Dedifferentiated amniotic fluid mesenchymal stem cell (primary cell): ENCODE measurements at regions not wholly inside any gene's neighbourhood (a gene's known extent, or its start where the extent isn't known, plus 50 kb on each side); places are given as distances from the start of the nearest gene placed in this dataset.
"Not testable (repeated sequence)": the region's sequence is repeated elsewhere in the genome, so short reads cannot be mapped to it uniquely, and the experiment has no call there.

Experiments
- DNase-seq: peaks from one replicate; pipeline ENCODE4 v3.0.0-alpha.2; 2016; ENCODE audit errors: extremely low spot score

GRCh38 chr2:136286423-136286822 is 168.5 kb upstream of the CXCR4 start:
- no peak for DNase-seq

DNA sequence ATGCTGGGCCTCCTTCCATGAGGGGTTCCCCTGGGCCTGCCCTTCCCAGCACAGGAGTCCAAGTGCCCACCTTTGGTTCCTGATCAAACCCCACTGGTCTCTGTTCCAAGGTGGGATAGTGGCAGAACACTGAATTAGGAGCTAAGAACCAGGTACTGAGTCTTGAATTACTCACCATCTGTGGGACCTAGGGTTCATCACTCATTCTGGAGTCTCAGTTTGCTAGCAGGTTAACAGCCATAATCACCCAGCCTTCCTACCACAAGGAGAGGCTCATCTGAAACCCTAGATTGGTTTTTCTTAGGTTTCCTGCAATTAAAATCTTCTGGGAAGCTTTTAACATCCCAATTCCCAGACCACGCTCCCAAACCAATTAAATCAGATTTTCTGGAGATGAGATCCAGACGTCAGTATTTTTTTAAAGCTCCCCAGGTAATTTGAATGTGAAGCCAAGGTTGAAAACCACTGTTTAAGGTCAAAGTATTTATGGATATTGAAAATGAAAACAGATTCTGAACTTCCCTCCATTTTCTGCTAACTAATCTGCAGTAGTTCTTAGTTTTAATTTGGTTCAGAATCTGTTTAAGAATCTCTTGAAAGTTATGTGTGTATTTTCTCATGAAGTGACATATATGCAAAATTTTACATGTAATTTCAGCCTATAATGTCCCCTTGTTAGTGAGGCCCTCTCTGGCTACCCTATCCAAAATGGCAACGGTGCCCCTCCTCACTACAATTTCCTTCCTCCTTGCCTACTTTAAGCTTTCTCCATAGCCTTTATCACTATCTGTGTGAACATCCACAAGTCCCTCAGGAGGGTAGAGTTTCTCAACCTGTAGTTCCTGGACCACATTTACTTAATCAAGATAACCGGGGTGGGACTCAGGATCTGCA is 166.5 kb upstream of the CXCR4 start:
- no peak for DNase-seq

DNA sequence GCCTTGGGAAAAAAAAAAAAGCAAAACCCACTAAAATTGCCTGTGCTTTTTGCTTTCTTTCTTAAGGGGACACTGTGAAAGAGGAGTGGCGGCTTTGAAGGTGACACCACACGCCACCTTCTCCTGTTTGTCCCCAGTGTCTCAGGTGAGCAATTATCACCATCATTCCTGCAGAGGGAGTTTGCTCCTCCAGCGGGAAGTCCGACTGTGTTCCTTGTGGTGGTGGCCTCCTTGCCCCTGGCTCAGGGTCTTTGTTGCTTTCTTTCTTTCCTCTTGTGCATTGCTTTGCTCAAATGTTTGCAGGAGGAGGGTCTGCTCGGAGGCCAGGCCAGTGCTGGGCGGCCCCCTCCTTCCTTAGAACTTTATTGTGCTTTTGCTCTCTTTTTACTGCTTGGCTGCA is 164.3 kb upstream of the CXCR4 start:
- DNase-seq, result no peak

GRCh38 chr2:136281281-136282114 is 163.5 kb upstream of the CXCR4 start:
- DNase-seq, result no peak

- DNase-seq, result not testable (repeated sequence)
Observed at GRCh38 chr2:136266346-136266745, 148.4 kb upstream of the CXCR4 start.

DNA sequence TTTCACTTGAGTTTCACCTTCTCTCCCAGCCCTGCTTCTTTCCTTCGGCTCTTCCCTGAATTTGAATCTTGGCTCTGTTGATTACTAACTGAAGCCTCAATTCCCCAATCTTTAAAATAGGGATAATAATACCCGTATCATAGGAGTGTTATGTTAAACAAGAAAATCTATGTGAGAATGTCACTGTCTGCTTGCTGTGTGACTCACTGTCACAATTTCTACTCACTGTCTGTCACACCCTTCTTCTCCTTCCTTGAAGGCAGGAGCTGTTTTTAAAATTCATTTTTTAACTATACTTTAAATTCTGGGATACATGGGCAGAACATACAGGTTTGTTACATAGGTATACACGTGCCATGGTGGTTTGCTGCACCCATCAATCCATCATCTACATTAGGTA is 141.6 kb upstream of the CXCR4 start:
- DNase-seq, result no peak

GRCh38 chr2:136257893-136258292 is 139.9 kb upstream of the CXCR4 start:
- no peak for DNase-seq

DNA sequence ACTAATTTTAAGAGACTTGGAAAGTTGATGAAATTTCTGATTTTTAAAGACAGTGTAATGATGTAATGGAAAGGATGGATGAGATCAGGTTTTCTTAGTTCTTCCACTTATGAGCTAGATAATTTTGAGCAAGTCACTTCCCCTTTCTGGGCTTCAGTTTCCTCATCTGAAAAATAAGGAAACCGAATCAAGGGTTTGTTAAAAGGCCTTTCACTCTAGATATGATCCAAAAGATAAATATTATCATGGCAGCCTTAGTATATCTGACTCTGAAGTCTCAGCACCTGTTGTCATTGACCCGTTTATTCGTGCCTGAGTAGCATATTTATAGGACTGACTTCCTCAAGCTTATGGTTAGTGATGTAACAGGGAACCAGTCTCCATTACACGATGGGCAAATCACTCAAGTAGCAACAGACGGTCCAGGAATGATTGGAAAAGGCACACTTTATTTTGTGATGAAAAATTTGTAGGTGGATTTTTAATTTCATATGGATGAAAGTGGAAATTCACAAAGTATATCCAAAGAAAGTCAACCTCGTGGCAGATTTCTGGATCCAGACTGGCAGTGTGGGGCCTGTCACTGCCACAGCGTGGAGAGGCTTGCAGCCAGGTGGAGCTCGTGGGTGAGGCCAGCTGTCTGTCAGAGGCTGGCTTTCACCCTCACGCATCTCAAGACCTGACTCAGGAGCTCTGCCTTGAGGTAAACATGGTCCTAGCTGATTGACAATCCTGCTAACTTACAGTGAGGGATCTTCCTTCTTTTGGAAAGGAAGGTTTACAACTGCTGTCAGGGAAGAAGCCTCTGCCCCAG is 137.9 kb upstream of the CXCR4 start:
- DNase-seq, result no peak

DNA sequence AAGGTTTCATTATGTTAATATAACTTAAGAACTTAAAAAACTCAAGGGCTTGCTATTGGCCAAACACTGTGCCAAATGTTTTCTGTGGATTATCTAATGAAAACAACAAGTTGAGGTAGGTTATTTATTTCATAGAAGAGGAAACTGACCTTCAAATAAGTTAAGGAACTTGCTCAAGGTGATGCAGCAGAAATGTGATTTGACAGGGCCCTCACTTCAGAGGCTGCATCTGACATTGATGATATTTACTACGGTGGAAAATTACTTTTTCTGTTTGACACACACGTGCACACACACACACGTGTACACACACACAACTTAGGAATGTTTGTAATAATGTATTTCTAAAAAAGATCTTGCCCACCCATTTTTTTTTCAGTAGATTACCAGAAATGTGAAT is 137.2 kb upstream of the CXCR4 start:
- no peak for DNase-seq

GRCh38 chr2:136254681-136255080 is 136.7 kb upstream of the CXCR4 start:
- no peak for DNase-seq

DNA sequence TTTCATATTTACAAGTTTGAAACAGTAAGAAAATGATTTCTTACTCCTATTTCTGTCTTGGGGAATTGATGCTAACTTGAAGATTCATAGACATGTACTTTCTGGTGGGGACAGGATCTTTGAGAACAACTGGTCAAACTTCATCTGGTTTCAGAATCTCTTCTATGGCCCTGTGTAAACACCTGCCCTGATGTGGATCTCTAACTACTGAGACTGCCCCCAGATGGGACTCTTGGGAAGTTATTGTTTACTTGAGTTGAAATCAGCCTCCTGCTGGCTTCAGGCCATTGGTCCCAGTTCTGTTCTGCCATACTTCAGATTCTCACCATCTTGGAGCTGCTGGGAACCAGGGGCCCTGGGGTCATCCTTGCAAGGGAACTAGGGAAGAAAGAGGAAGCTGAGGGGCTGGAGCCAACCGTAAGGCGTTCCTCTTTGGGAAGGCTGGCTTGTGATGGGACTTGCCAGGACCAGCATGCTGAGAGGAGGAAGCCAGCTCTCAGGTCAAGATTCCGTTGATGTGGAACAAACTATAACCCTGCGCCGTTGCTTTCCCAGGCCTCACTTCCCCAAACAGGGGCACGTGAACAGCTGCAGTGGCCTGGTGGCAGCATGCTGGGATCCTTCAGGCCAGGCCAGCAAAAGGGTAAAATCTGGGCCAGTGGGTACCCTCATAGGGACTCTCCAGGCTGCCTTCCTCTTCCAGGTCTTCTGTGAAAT is 135.5 kb upstream of the CXCR4 start:
- DNase-seq, result no peak

GRCh38 chr2:136251885-136252585 is 134.1 kb upstream of the CXCR4 start:
- no peak for DNase-seq

GRCh38 chr2:136251197-136251884 is 133.4 kb upstream of the CXCR4 start:
- no peak for DNase-seq

DNA sequence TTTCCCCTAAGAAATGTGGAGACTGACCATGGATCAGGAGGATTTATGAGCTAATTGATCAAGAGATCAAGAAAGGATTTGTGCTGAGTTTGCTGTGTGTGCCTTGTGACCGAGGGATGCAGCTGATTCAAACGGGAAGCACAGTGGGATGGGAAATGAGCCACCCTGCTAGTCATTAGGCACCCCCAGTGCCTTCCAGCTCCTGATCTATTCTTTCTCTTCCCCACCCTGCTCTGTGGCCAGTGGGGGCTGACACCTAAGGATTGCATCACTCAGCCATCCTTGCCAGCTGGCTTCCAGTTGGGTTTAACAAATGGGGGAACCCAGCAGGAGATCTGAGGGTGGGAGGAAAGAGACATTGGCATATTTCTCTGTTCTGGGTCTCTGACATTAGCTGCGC is 132.2 kb upstream of the CXCR4 start:
- no peak for DNase-seq

GRCh38 chr2:136248907-136249306 is 131.0 kb upstream of the CXCR4 start:
- DNase-seq, result no peak

- DNase-seq, result no peak
Observed at GRCh38 chr2:136248242-136248641, 130.3 kb upstream of the CXCR4 start.

GRCh38 chr2:136247204-136247950 is 129.4 kb upstream of the CXCR4 start:
- DNase-seq, result no peak

DNA sequence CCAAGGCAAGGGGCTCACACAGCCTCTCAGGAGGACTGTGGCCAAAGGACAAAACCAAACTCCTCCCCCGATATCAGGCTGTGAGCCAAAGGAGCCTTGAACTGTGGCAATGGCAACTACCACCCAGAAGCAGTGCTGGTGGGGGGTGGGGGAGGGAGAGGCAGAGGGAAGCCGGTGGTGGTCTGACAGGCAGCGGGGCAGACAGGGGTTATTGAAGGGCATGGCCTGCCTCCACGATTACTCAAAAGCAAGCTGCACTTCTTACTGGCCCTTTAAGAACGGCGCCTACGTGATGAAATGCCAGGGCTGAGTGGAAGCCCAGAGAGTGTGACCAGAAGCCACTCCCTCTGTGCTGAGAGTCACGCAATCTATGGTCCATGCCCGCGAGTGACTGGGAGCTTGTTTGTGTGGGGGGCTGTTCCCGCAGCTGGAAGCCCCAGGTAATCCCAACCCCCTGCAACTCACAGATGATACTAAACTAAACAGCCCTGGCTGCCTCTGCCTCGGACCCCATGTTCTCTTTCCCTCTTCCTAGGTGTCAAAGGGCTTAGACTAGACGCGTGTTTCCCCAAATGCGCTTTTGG is 128.2 kb upstream of the CXCR4 start:
- DNase-seq, result no peak

DNA sequence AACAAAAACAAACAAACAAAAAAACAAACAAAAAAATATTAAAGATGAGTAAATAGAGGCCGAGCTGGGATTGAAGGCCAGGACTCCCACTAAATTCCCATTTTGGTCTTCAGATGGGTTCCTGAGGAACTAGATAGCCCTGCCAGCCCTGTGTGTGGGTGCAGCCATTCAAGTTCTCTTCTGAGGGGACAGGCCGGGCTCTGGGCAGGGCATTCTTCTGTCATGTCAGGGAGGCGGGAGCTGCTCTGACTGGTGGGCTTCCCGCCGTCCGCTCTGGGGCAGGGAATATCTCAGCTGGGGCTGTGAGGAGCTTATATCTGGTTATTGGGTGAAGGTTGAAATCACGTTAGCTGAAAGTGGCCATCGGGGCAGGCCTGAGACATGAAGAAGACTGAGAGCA is 127.3 kb upstream of the CXCR4 start:
- DNase-seq, result no peak
